ENCODE measurements at regions not wholly inside any gene's neighbourhood (a gene's known extent, or its start where the extent isn't known, plus 50 kb on each side); places are given as distances from the start of the nearest gene placed in this dataset.

GRCh38 chr5:165286692-165287091 lies 1781.3 kb downstream of the MAT2B start:
- H3K4me1 Mint-ChIP-seq (ENCODE audit: low read depth), result no peaks in the 10 kb centered on the region
- CTCF ChIA-PET, result no interaction called here
- no peak for ATAC-seq
- DNase-seq, result no peak
- H3K36me3 Mint-ChIP-seq (ENCODE audit: low read depth), result no peaks in the 10 kb centered on the region
- no peak overlapping the region for H3K27ac Mint-ChIP-seq
- POLR2A ChIA-PET, result interaction anchor here (0.6 kb wide), 1 partner anchor 658 kb away, joined by 5 read pairs; no protein-coding TSS in a partner anchor
- TF ChIP-seq, protein P1, sequence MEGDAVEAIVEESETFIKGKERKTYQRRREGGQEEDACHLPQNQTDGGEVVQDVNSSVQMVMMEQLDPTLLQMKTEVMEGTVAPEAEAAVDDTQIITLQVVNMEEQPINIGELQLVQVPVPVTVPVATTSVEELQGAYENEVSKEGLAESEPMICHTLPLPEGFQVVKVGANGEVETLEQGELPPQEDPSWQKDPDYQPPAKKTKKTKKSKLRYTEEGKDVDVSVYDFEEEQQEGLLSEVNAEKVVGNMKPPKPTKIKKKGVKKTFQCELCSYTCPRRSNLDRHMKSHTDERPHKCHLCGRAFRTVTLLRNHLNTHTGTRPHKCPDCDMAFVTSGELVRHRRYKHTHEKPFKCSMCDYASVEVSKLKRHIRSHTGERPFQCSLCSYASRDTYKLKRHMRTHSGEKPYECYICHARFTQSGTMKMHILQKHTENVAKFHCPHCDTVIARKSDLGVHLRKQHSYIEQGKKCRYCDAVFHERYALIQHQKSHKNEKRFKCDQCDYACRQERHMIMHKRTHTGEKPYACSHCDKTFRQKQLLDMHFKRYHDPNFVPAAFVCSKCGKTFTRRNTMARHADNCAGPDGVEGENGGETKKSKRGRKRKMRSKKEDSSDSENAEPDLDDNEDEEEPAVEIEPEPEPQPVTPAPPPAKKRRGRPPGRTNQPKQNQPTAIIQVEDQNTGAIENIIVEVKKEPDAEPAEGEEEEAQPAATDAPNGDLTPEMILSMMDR (IDR thresholded peaks at IDR 0.05), result no peak
- H3K9me3 Mint-ChIP-seq, result peaks cover 5% of the 10 kb centered on the region
- no peak overlapping the region for H3K4me3 Mint-ChIP-seq
- intact Hi-C loops (cut with micrococcal nuclease), result no loop called here
- H3K27me3 Mint-ChIP-seq, result no peaks in the 10 kb centered on the region

- Mint-ChIP-seq H3K4me3 (no peak overlapping the region), H3K27ac (no peak overlapping the region), H3K27me3 (no peaks in the 10 kb centered on the region), H3K9me3 (peaks cover 7% of the 10 kb centered on the region), H3K4me1 (ENCODE audit: low read depth) (no peaks in the 10 kb centered on the region), H3K36me3 (ENCODE audit: low read depth) (no peaks in the 10 kb centered on the region)
- no peak for DNase-seq
- TF ChIP-seq, protein P1 (IDR thresholded peaks at IDR 0.05), result no peak
- ChIA-PET CTCF (no interaction called here), POLR2A (no interaction called here)
- intact Hi-C loops (cut with micrococcal nuclease), result no loop called here
- ATAC-seq, result no peak
Observed at GRCh38 chr5:165290535-165290934, 1785.1 kb downstream of the MAT2B start.

- POLR2A ChIA-PET, result no interaction called here
- no peak for ATAC-seq
- H3K4me1 Mint-ChIP-seq (ENCODE audit: low read depth), result no peaks in the 10 kb centered on the region
- DNase-seq, result no peak
- H3K9me3 Mint-ChIP-seq, result peaks cover 4% of the 10 kb centered on the region
- no peaks in the 10 kb centered on the region for H3K36me3 Mint-ChIP-seq (ENCODE audit: low read depth)
- no peaks in the 10 kb centered on the region for H3K27me3 Mint-ChIP-seq
- no peak overlapping the region for H3K27ac Mint-ChIP-seq
- CTCF ChIA-PET, result no interaction called here
- TF ChIP-seq, protein P1 (IDR thresholded peaks at IDR 0.05), result no peak
- intact Hi-C loops (cut with micrococcal nuclease), result no loop called here
- H3K4me3 Mint-ChIP-seq, result no peak overlapping the region
Observed at GRCh38 chr5:165296401-165297130, 1791.1 kb downstream of the MAT2B start.

GRCh38 chr5:165304193-165304827 lies 1798.9 kb downstream of the MAT2B start:
- Mint-ChIP-seq H3K27ac (no peak overlapping the region), H3K4me1 (ENCODE audit: low read depth) (no peaks in the 10 kb centered on the region), H3K36me3 (ENCODE audit: low read depth) (no peaks in the 10 kb centered on the region), H3K4me3 (no peak overlapping the region), H3K9me3 (peaks cover 2% of the 10 kb centered on the region), H3K27me3 (no peaks in the 10 kb centered on the region)
- TF ChIP-seq, protein P1 (IDR thresholded peaks at IDR 0.05), result no peak
- ATAC-seq (no peak), DNase-seq (no peak)
- intact Hi-C loops (cut with micrococcal nuclease), result no loop called here
- ChIA-PET CTCF (no interaction called here), POLR2A (no interaction called here)

- H3K36me3 Mint-ChIP-seq (ENCODE audit: low read depth), result no peaks in the 10 kb centered on the region
- intact Hi-C loops (cut with micrococcal nuclease), result no loop called here
- H3K9me3 Mint-ChIP-seq, result peaks cover 2% of the 10 kb centered on the region
- H3K4me1 Mint-ChIP-seq (ENCODE audit: low read depth), result no peaks in the 10 kb centered on the region
- TF ChIP-seq, protein P1 (IDR thresholded peaks at IDR 0.05), result no peak
- DNase-seq, result no peak
- ATAC-seq, result no peak
- H3K27ac Mint-ChIP-seq, result no peak overlapping the region
- no peaks in the 10 kb centered on the region for H3K27me3 Mint-ChIP-seq
- H3K4me3 Mint-ChIP-seq, result no peak overlapping the region
- CTCF ChIA-PET, result no interaction called here
- POLR2A ChIA-PET, result no interaction called here
Observed at GRCh38 chr5:165305596-165305995, 1800.2 kb downstream of the MAT2B start.

Data from activated CD8-positive, alpha-beta T cell treated with anti-CD3 and anti-CD28 coated beads for 36 hours (primary cell).